Left kidney (tissue), 1 donor: ENCODE measurements at regions not wholly inside any gene's neighbourhood (a gene's known extent, or its start where the extent isn't known, plus 50 kb on each side); places are given as distances from the start of the nearest gene placed in this dataset.
A peak's percentile ranks its signal among the peaks of the same experiment; 100 is the strongest.
"Not testable (repeated sequence)": the region's sequence is repeated elsewhere in the genome, so short reads cannot be mapped to it uniquely, and the experiment has no call there.

Source experiments
- DNase-seq: peaks from one replicate; pipeline ENCODE4 v3.0.0-alpha.2; 2013

- no peak for DNase-seq
Measured at GRCh38 chr5:82956600-82956999, 120.6 kb downstream of the TMEM167A start.

GRCh38 chr5:82952326-82952725 lies 124.9 kb downstream of the TMEM167A start:
- DNase-seq: no peak

GRCh38 chr5:82944267-82944666 lies 132.9 kb downstream of the TMEM167A start:
- DNase-seq: not testable (repeated sequence)

GRCh38 chr5:82942083-82942881 lies 134.9 kb downstream of the TMEM167A start:
- DNase-seq: no peak

GRCh38 chr5:82938901-82939725 lies 138.1 kb downstream of the TMEM167A start:
- no peak for DNase-seq

GRCh38 chr5:82932473-82933220 lies 144.5 kb downstream of the TMEM167A start:
- DNase-seq: not testable (repeated sequence)

GRCh38 chr5:82931110-82931509 lies 146.1 kb downstream of the TMEM167A start:
- no peak for DNase-seq

- DNase-seq: no peak
Measured at GRCh38 chr5:82925061-82925411, 152.2 kb downstream of the TMEM167A start.

GRCh38 chr5:82924226-82925060 lies 152.8 kb downstream of the TMEM167A start:
- peak; percentile 44 for DNase-seq

GRCh38 chr5:82922086-82922734 lies 155.0 kb downstream of the TMEM167A start:
- DNase-seq: no peak

- no peak for DNase-seq
Measured at GRCh38 chr5:82918311-82919031, 158.7 kb downstream of the TMEM167A start.

GRCh38 chr5:82917584-82917983 lies 159.6 kb downstream of the TMEM167A start:
- no peak for DNase-seq

- no peak for DNase-seq
Measured at GRCh38 chr5:82913971-82914370, 163.2 kb downstream of the TMEM167A start.

GRCh38 chr5:82912462-82912861 lies 164.7 kb downstream of the TMEM167A start:
- DNase-seq: no peak

- DNase-seq: no peak
Measured at GRCh38 chr5:82911910-82912309, 165.3 kb downstream of the TMEM167A start.

GRCh38 chr5:82910905-82911304 lies 166.3 kb downstream of the TMEM167A start:
- no peak for DNase-seq

GRCh38 chr5:82910491-82910890 lies 166.7 kb downstream of the TMEM167A start:
- no peak for DNase-seq

- DNase-seq: no peak
Measured at GRCh38 chr5:82909771-82910170, 167.4 kb downstream of the TMEM167A start.

GRCh38 chr5:82905986-82906385 lies 171.2 kb downstream of the TMEM167A start:
- no peak for DNase-seq

- no peak for DNase-seq
Measured at GRCh38 chr5:82901281-82901888, 175.8 kb downstream of the TMEM167A start.
